ENCODE measurements at regions not wholly inside any gene's neighbourhood (a gene's known extent, or its start where the extent isn't known, plus 50 kb on each side); places are given as distances from the start of the nearest gene placed in this dataset.

- H4K91ac ChIP-seq (ENCODE audit: insufficient read length, low read depth, low read length), result no peak overlapping the region
- no peaks in the 10 kb centered on the region for H3K4me1 ChIP-seq (ENCODE audit: insufficient read depth, low read length)
- H4K5ac ChIP-seq (ENCODE audit: insufficient read length, low read depth, low read length), result no peak overlapping the region
- no peak overlapping the region for H3K56ac ChIP-seq (ENCODE audit: insufficient read length, low read depth, low read length)
- no peak for DNase-seq
- H3K9ac ChIP-seq (ENCODE audit: extremely low read depth, insufficient read length, low read length), result no peak overlapping the region
- no peak overlapping the region for H2AK5ac ChIP-seq (ENCODE audit: insufficient read length, low read length)
- no peak overlapping the region for H3K23ac ChIP-seq (ENCODE audit: insufficient read length, low read depth, low read length)
- H3K79me1 ChIP-seq (ENCODE audit: insufficient read depth, low read depth, low read length, poor library complexity, severe bottlenecking), result no peaks in the 10 kb centered on the region
- Mint-ChIP-seq H3K27ac (no peak overlapping the region), H3K27me3 (ENCODE audit: low read depth) (no peaks in the 10 kb centered on the region; the same call in 1 of the 2 replicates), H3K4me3 (no peak overlapping the region), H3K36me3 (ENCODE audit: insufficient read depth in 1 of 3, low read depth in 3 of 3) (peaks cover 9 to 17% (median 15%) of the 10 kb centered on the region in 3 experiments), H3K4me1 (no peaks in the 10 kb centered on the region), H3K9me3 (peaks cover 16 to 23% of the 10 kb centered on the region in 2 experiments)
- H3K27me3 ChIP-seq (ENCODE audit: insufficient read depth, low read length), result no peaks in the 10 kb centered on the region
- H3K4me2 ChIP-seq (ENCODE audit: insufficient read depth, insufficient read length, low read length), result no peak overlapping the region
- H3K79me2 ChIP-seq (ENCODE audit: insufficient read depth, low read length), result no peaks in the 10 kb centered on the region
- H3K4ac ChIP-seq (ENCODE audit: low read depth, low read length), result no peak overlapping the region
- no peak overlapping the region for H4K8ac ChIP-seq (replicated peaks; ENCODE audit: insufficient read length, low read depth, low read length)
- no peak for TF ChIP-seq CTCF (conservative IDR thresholded peaks at IDR 0.05)
- no peak overlapping the region for H3K18ac ChIP-seq (ENCODE audit: insufficient read length, low read depth, low read length)
- no peak overlapping the region for H3K27ac ChIP-seq (ENCODE audit: insufficient read length, low read depth, low read length)
- H2BK20ac ChIP-seq (ENCODE audit: low read depth, low read length, poor library complexity, severe bottlenecking), result no peak overlapping the region
- H3K23me2 ChIP-seq (ENCODE audit: insufficient read length, low read depth, low read length, poor library complexity, severe bottlenecking), result no peaks in the 10 kb centered on the region
- no peak overlapping the region for H2BK120ac ChIP-seq (ENCODE audit: low read depth, low read length, poor library complexity, severe bottlenecking)
- H2BK12ac ChIP-seq (ENCODE audit: insufficient read length, low read depth, low read length), result no peak overlapping the region
- no peak overlapping the region for H3K14ac ChIP-seq (ENCODE audit: insufficient read depth, low read length)
- WGBS (ENCODE audit: extremely low coverage, insufficient read length, low lambda C conversion rate), result no CpG with 5 or more reads among the region's 1 CpG
- H2AFZ ChIP-seq (ENCODE audit: low read length), result no peak overlapping the region
- no peak overlapping the region for H3T11ph ChIP-seq (ENCODE audit: low read length)
- no peak overlapping the region for H2BK15ac ChIP-seq (ENCODE audit: low read depth, low read length)
- peaks cover under 1% of the 10 kb centered on the region for H3K9me3 ChIP-seq (ENCODE audit: control insufficient read depth, low read depth, low read length)
- no peaks in the 10 kb centered on the region for H4K20me1 ChIP-seq (ENCODE audit: control insufficient read depth, insufficient read depth, insufficient read length)
- H2BK5ac ChIP-seq (ENCODE audit: insufficient read length, low read length), result no peak overlapping the region
Observed at GRCh38 chr1:238281418-238281817, 390.7 kb upstream of the ZP4 start.
